GM23338 (cell line): ENCODE measurements at regions not wholly inside any gene's neighbourhood (a gene's known extent, or its start where the extent isn't known, plus 50 kb on each side); places are given as distances from the start of the nearest gene placed in this dataset.
A peak's percentile ranks its signal among the peaks of the same experiment; 100 is the strongest.
"Not testable (repeated sequence)": the region's sequence is repeated elsewhere in the genome, so short reads cannot be mapped to it uniquely, and the experiment has no call there.

ENCODE experiments used
- CREB1 ChIP-seq: fragments of 250-450 bp; sonication (Bioruptor Pico); IDR thresholded peaks from 2 replicates; pipeline ENCODE4 v1.5.0; 2020; ENCODE audit warnings: low read depth, mild to moderate bottlenecking, moderate library complexity
- CTCF ChIP-seq, 2 experiments: fragments of 200-600 bp in 1 of 2; sonication (generic) in 1 of 2; conservative IDR thresholded peaks; 2 replicates each; pipeline versions ENCODE4 v1.5.1 to v1.6.1; 2016 to 2017; ENCODE audit warnings: antibody characterized with exemption in 2 of 2, low read depth in 2 of 2, mild to moderate bottlenecking in 2 of 2, moderate library complexity in 1 of 2
- ETS1 ChIP-seq: IDR thresholded peaks from 2 replicates; pipeline ENCODE4 v1.6.1; 2016; ENCODE audit warnings: antibody characterized with exemption
- EZH2 ChIP-seq: fragments of 200-600 bp; sonication (generic); IDR thresholded peaks from one replicate; pipeline ENCODE4 v1.8.0; 2017; ENCODE audit warnings: antibody characterized with exemption, mild to moderate bottlenecking, low read depth; ENCODE audit not compliant: unreplicated experiment
- EZH2phosphoT487 ChIP-seq: fragments of 200-600 bp; sonication (generic); IDR thresholded peaks from one replicate; pipeline ENCODE4 v1.8.1; 2018; ENCODE audit warnings: antibody characterized with exemption; ENCODE audit not compliant: unreplicated experiment
- JUNB ChIP-seq: IDR thresholded peaks from one replicate; pipeline ENCODE4 v1.6.1; 2016; ENCODE audit warnings: antibody characterized with exemption; ENCODE audit not compliant: unreplicated experiment
- NANOG ChIP-seq: IDR thresholded peaks from 2 replicates; pipeline ENCODE4 v1.6.1; 2016; ENCODE audit warnings: antibody characterized with exemption, borderline replicate concordance
- POLR2AphosphoS5 ChIP-seq: IDR thresholded peaks from 2 replicates; pipeline ENCODE4 v1.6.1; 2016; ENCODE audit warnings: antibody characterized with exemption, low read depth
- REST ChIP-seq: IDR thresholded peaks from one replicate; pipeline ENCODE4 v1.6.1; 2018; ENCODE audit warnings: antibody characterized with exemption; ENCODE audit not compliant: unreplicated experiment
- STAT1 ChIP-seq: IDR thresholded peaks from one replicate; pipeline ENCODE4 v1.6.1; 2016; ENCODE audit warnings: antibody characterized with exemption; ENCODE audit not compliant: unreplicated experiment
- ZNF114 ChIP-seq: fragments of 250-450 bp; sonication (Bioruptor Pico); IDR thresholded peaks from 2 replicates; pipeline ENCODE4 v1.5.0; 2020; ENCODE audit warnings: mild to moderate bottlenecking, moderate library complexity
- ZNF331 ChIP-seq: fragments of 250-450 bp; sonication (Bioruptor Pico); IDR thresholded peaks from 2 replicates; pipeline ENCODE4 v1.5.0; 2020; ENCODE audit warnings: low read depth, mild to moderate bottlenecking, moderate library complexity

GRCh38 chr2:66249089-66249488 is 185.8 kb upstream of the MEIS1 start:
- TF ChIP-seq CTCF (conservative IDR thresholded peaks at IDR 0.05; ENCODE audit: low read depth in 2 of 2); JUNB; EZH2; POLR2AphosphoS5; REST; ETS1; EZH2phosphoT487; ZNF331; STAT1; ZNF114 (CRISPR knock-in tag): not testable (repeated sequence)
- TF ChIP-seq CREB1, result 0 out of 2 replicates have a peak, but pooled peaks have one; percentile 23
- peak; percentile 84 for TF ChIP-seq NANOG
